Activated CD4-positive, alpha-beta memory T cell treated with anti-CD3 and anti-CD28 coated beads for 36 hours (primary cell): ENCODE measurements at regions not wholly inside any gene's neighbourhood (a gene's known extent, or its start where the extent isn't known, plus 50 kb on each side); places are given as distances from the start of the nearest gene placed in this dataset.
"Not testable (repeated sequence)": the region's sequence is repeated elsewhere in the genome, so short reads cannot be mapped to it uniquely, and the experiment has no call there.

Experiments
- CTCF ChIA-PET: fragments of 350-600 bp; sonication (Branson Sonifier 250); formaldehyde crosslinking; loops from one replicate; lab custom pipeline; 2021; ENCODE audit warnings: antibody characterized with exemption, inconsistent platforms; lab: Charles Lee
- POLR2A ChIA-PET: fragments of 350-600 bp; sonication (Branson Sonifier 250); formaldehyde crosslinking; loops from one replicate; lab custom pipeline; 2021; ENCODE audit warnings: antibody characterized with exemption; lab: Charles Lee
- DNase-seq: peaks from one replicate; pipeline ENCODE4 v3.0.0-alpha.2; 2020
- H3K27ac Mint-ChIP-seq: one replicate; pipeline ENCODE4 v1.8.0; 2021; ENCODE audit warnings: mixed read lengths
- H3K27me3 Mint-ChIP-seq: one replicate; pipeline ENCODE4 v1.8.0; 2021; ENCODE audit warnings: mixed read lengths
- H3K36me3 Mint-ChIP-seq: one replicate; pipeline ENCODE4 v1.8.0; 2021; ENCODE audit warnings: mixed read lengths
- H3K4me1 Mint-ChIP-seq: one replicate; pipeline ENCODE4 v1.8.0; 2021; ENCODE audit warnings: low read depth, mixed read lengths
- H3K4me3 Mint-ChIP-seq: one replicate; pipeline ENCODE4 v1.8.0; 2021; ENCODE audit warnings: mild to moderate bottlenecking, mixed read lengths
- H3K9me3 Mint-ChIP-seq: one replicate; pipeline ENCODE4 v1.8.0; 2021; ENCODE audit warnings: mixed read lengths
- intact Hi-C: fragments of 100-400 bp; cut with micrococcal nuclease; formaldehyde crosslinking; loops from one replicate; pipeline ENCODE4 v1.15.1; 2023

- CTCF ChIA-PET = no interaction called here
- H3K27ac Mint-ChIP-seq = no peak overlapping the region
- H3K4me1 Mint-ChIP-seq = no peaks in the 10 kb centered on the region
- DNase-seq = no peak
- H3K27me3 Mint-ChIP-seq = peaks cover 13% of the 10 kb centered on the region
- H3K36me3 Mint-ChIP-seq = no peaks in the 10 kb centered on the region
- intact Hi-C loops = no loop called here
- H3K4me3 Mint-ChIP-seq = no peak overlapping the region
- H3K9me3 Mint-ChIP-seq = no peaks in the 10 kb centered on the region
- POLR2A ChIA-PET = no interaction called here
These were observed 74.7 kb upstream of the THBS1 start for GRCh38 chr15:39506146-39506545.

- no peak overlapping the region for H3K27ac Mint-ChIP-seq
- intact Hi-C loops = no loop called here
- H3K36me3 Mint-ChIP-seq = no peaks in the 10 kb centered on the region
- POLR2A ChIA-PET = no interaction called here
- CTCF ChIA-PET = no interaction called here
- no peaks in the 10 kb centered on the region for H3K4me1 Mint-ChIP-seq
- no peaks in the 10 kb centered on the region for H3K9me3 Mint-ChIP-seq
- no peak for DNase-seq
- peaks cover 13% of the 10 kb centered on the region for H3K27me3 Mint-ChIP-seq
- H3K4me3 Mint-ChIP-seq = no peak overlapping the region
These were observed 72.3 kb upstream of the THBS1 start for GRCh38 chr15:39508536-39508935.

GRCh38 chr15:39510001-39510701 lies 70.7 kb upstream of the THBS1 start:
- DNase-seq = no peak
- CTCF ChIA-PET = no interaction called here
- H3K36me3 Mint-ChIP-seq = peaks cover 2% of the 10 kb centered on the region
- no peak overlapping the region for H3K27ac Mint-ChIP-seq
- H3K9me3 Mint-ChIP-seq = peaks cover 9% of the 10 kb centered on the region
- intact Hi-C loops = no loop called here
- H3K27me3 Mint-ChIP-seq = peaks cover 16% of the 10 kb centered on the region
- no peaks in the 10 kb centered on the region for H3K4me1 Mint-ChIP-seq
- POLR2A ChIA-PET = no interaction called here
- no peak overlapping the region for H3K4me3 Mint-ChIP-seq

- intact Hi-C loops = no loop called here
- DNase-seq = no peak
- no peaks in the 10 kb centered on the region for H3K4me1 Mint-ChIP-seq
- H3K4me3 Mint-ChIP-seq = no peak overlapping the region
- POLR2A ChIA-PET = no interaction called here
- H3K27ac Mint-ChIP-seq = no peak overlapping the region
- CTCF ChIA-PET = no interaction called here
- H3K9me3 Mint-ChIP-seq = peaks cover 13% of the 10 kb centered on the region
- H3K36me3 Mint-ChIP-seq = peaks cover 2% of the 10 kb centered on the region
- peaks cover 23% of the 10 kb centered on the region for H3K27me3 Mint-ChIP-seq
These were observed 69.6 kb upstream of the THBS1 start for GRCh38 chr15:39511000-39511915.

GRCh38 chr15:39511916-39512260 lies 69.0 kb upstream of the THBS1 start:
- no peak for DNase-seq
- no peak overlapping the region for H3K4me3 Mint-ChIP-seq
- CTCF ChIA-PET = no interaction called here
- no peaks in the 10 kb centered on the region for H3K4me1 Mint-ChIP-seq
- H3K36me3 Mint-ChIP-seq = peaks cover 2% of the 10 kb centered on the region
- no peak overlapping the region for H3K27ac Mint-ChIP-seq
- peaks cover 28% of the 10 kb centered on the region for H3K27me3 Mint-ChIP-seq
- peaks cover 13% of the 10 kb centered on the region for H3K9me3 Mint-ChIP-seq
- intact Hi-C loops = no loop called here
- POLR2A ChIA-PET = no interaction called here

GRCh38 chr15:39512643-39513042 lies 68.2 kb upstream of the THBS1 start:
- no peak overlapping the region for H3K4me3 Mint-ChIP-seq
- ChIA-PET CTCF (interaction anchor here (1.0 kb wide), 1 partner anchor 244 kb away, joined by 4 read pairs; no protein-coding TSS in a partner anchor), POLR2A (no interaction called here)
- intact Hi-C loops = no loop called here
- H3K27ac Mint-ChIP-seq = no peak overlapping the region
- peaks cover 13% of the 10 kb centered on the region for H3K9me3 Mint-ChIP-seq
- no peaks in the 10 kb centered on the region for H3K4me1 Mint-ChIP-seq
- DNase-seq = no peak
- H3K27me3 Mint-ChIP-seq = peaks cover 33% of the 10 kb centered on the region
- peaks cover 2% of the 10 kb centered on the region for H3K36me3 Mint-ChIP-seq

GRCh38 chr15:39513936-39514335 lies 66.9 kb upstream of the THBS1 start:
- no peaks in the 10 kb centered on the region for H3K4me1 Mint-ChIP-seq
- no peak overlapping the region for H3K27ac Mint-ChIP-seq
- no peak for DNase-seq
- H3K36me3 Mint-ChIP-seq = peaks cover 2% of the 10 kb centered on the region
- H3K27me3 Mint-ChIP-seq = peaks cover 34% of the 10 kb centered on the region
- H3K9me3 Mint-ChIP-seq = peaks cover 13% of the 10 kb centered on the region
- ChIA-PET CTCF (no interaction called here), POLR2A (no interaction called here)
- H3K4me3 Mint-ChIP-seq = no peak overlapping the region
- intact Hi-C loops = no loop called here

GRCh38 chr15:39514933-39515332 lies 65.9 kb upstream of the THBS1 start:
- H3K27me3 Mint-ChIP-seq = peaks cover 36% of the 10 kb centered on the region
- ChIA-PET CTCF (interaction anchor here (0.8 to 1.1 kb wide), 2 partner anchors 168 to 241 kb away, joined by 3 read pairs; no protein-coding TSS in a partner anchor), POLR2A (no interaction called here)
- H3K4me3 Mint-ChIP-seq = no peak overlapping the region
- no peak for DNase-seq
- H3K4me1 Mint-ChIP-seq = no peaks in the 10 kb centered on the region
- H3K27ac Mint-ChIP-seq = no peak overlapping the region
- peaks cover 2% of the 10 kb centered on the region for H3K36me3 Mint-ChIP-seq
- intact Hi-C loops = no loop called here
- H3K9me3 Mint-ChIP-seq = peaks cover 13% of the 10 kb centered on the region

GRCh38 chr15:39515765-39516164 lies 65.1 kb upstream of the THBS1 start:
- no peak for DNase-seq
- H3K9me3 Mint-ChIP-seq = peaks cover 13% of the 10 kb centered on the region
- no peak overlapping the region for H3K4me3 Mint-ChIP-seq
- peaks cover 2% of the 10 kb centered on the region for H3K36me3 Mint-ChIP-seq
- intact Hi-C loops = no loop called here
- no peaks in the 10 kb centered on the region for H3K4me1 Mint-ChIP-seq
- peaks cover 33% of the 10 kb centered on the region for H3K27me3 Mint-ChIP-seq
- H3K27ac Mint-ChIP-seq = no peak overlapping the region
- POLR2A ChIA-PET = no interaction called here
- CTCF ChIA-PET = interaction anchor here (0.8 to 1.1 kb wide), 2 partner anchors 169 to 241 kb away, joined by 3 read pairs; no protein-coding TSS in a partner anchor

GRCh38 chr15:39517122-39517855 lies 63.6 kb upstream of the THBS1 start:
- Mint-ChIP-seq H3K9me3 (peaks cover 13% of the 10 kb centered on the region), H3K36me3 (peaks cover 2% of the 10 kb centered on the region), H3K27me3 (peaks cover 36% of the 10 kb centered on the region), H3K4me3 (no peak overlapping the region), H3K4me1 (no peaks in the 10 kb centered on the region), H3K27ac (no peak overlapping the region)
- ChIA-PET CTCF (no interaction called here), POLR2A (no interaction called here)
- DNase-seq = no peak
- intact Hi-C loops = no loop called here

GRCh38 chr15:39523968-39524367 lies 56.9 kb upstream of the THBS1 start:
- H3K9me3 Mint-ChIP-seq, H3K4me3 Mint-ChIP-seq, POLR2A ChIA-PET, CTCF ChIA-PET, H3K27ac Mint-ChIP-seq, H3K36me3 Mint-ChIP-seq, intact Hi-C loops, H3K4me1 Mint-ChIP-seq, DNase-seq: not testable (repeated sequence)
- peaks cover 18% of the 10 kb centered on the region for H3K27me3 Mint-ChIP-seq

- H3K9me3 Mint-ChIP-seq = no peaks in the 10 kb centered on the region
- intact Hi-C loops = no loop called here
- ChIA-PET CTCF (interaction anchor here (1.2 kb wide), 1 partner anchor 51 kb away, joined by 3 read pairs; no protein-coding TSS in a partner anchor), POLR2A (no interaction called here)
- H3K4me1 Mint-ChIP-seq = no peaks in the 10 kb centered on the region
- no peak overlapping the region for H3K27ac Mint-ChIP-seq
- H3K27me3 Mint-ChIP-seq = peaks cover 14% of the 10 kb centered on the region
- no peak overlapping the region for H3K4me3 Mint-ChIP-seq
- H3K36me3 Mint-ChIP-seq = no peaks in the 10 kb centered on the region
- DNase-seq = no peak
These were observed 51.4 kb upstream of the THBS1 start for GRCh38 chr15:39529457-39529856.
